Naive thymus-derived CD4-positive, alpha-beta T cell (primary cell): ENCODE measurements at regions not wholly inside any gene's neighbourhood (a gene's known extent, or its start where the extent isn't known, plus 50 kb on each side); places are given as distances from the start of the nearest gene placed in this dataset.

Experiments
- ATAC-seq: fragments of 150-1000 bp; cut with Tn5 transposase; 2 replicates; pipeline ENCODE4 v1.10.0; 2021; ENCODE audit warnings: mild to moderate bottlenecking, moderate library complexity
- CTCF ChIA-PET: fragments of 350-600 bp; sonication (Branson Sonifier 250); formaldehyde crosslinking; loops from one replicate; lab custom pipeline; 2021; ENCODE audit warnings: antibody characterized with exemption; lab: Charles Lee
- POLR2A ChIA-PET: fragments of 350-600 bp; sonication (Branson Sonifier 250); formaldehyde crosslinking; loops from one replicate; lab custom pipeline; 2021; ENCODE audit warnings: antibody characterized with exemption, inconsistent platforms; lab: Charles Lee
- DNase-seq, 9 donors: peaks; one replicate each; pipeline versions ENCODE4 v3.0.0 to v3.0.0-alpha.2; 2020 to 2022; ENCODE audit warnings: mixed read lengths in 1 of 9
- H3K27ac ChIP-seq: one replicate; pipeline ENCODE4 v1.7.0; 2013; ENCODE audit warnings: mild to moderate bottlenecking, low read depth, low read length, moderate library complexity
- H3K27me3 ChIP-seq, 2 donors: one replicate each; pipeline ENCODE4 v1.7.0; 2013; ENCODE audit warnings: low read length in 2 of 2, mild to moderate bottlenecking in 2 of 2, moderate library complexity in 2 of 2; ENCODE audit not compliant: control insufficient read depth in 2 of 2, insufficient read depth in 2 of 2
- H3K36me3 ChIP-seq, 3 experiments: 1 replicate in 2 of 3; 2 replicates in 1 of 3; pipeline ENCODE4 v1.7.0; 2013; ENCODE audit warnings: low read length in 3 of 3, mild to moderate bottlenecking in 3 of 3, moderate library complexity in 1 of 3; ENCODE audit not compliant: insufficient read depth in 3 of 3, control insufficient read depth in 2 of 3
- H3K4me1 ChIP-seq, 2 donors: one replicate each; pipeline ENCODE4 v1.7.0; 2013; ENCODE audit warnings: low read length in 2 of 2, mild to moderate bottlenecking in 2 of 2, moderate library complexity in 1 of 2; ENCODE audit not compliant: control insufficient read depth in 2 of 2, insufficient read depth in 2 of 2
- H3K4me3 ChIP-seq: 2 replicates; pipeline ENCODE4 v1.7.0; 2013; ENCODE audit warnings: mild to moderate bottlenecking, low read length
- H3K9me3 ChIP-seq, 3 experiments: 1 replicate in 2 of 3; 2 replicates in 1 of 3; pipeline ENCODE4 v1.7.0; 2013; ENCODE audit warnings: low read length in 3 of 3; ENCODE audit not compliant: control insufficient read depth in 2 of 3
- H3K27ac Mint-ChIP-seq, 9 donors: one replicate each; pipeline ENCODE4 v1.8.0; 2020 to 2022; ENCODE audit warnings: mixed read lengths in 9 of 9, mild to moderate bottlenecking in 8 of 9, moderate library complexity in 5 of 9, inconsistent platforms in 2 of 9
- H3K27me3 Mint-ChIP-seq, 5 donors: one replicate each; pipeline ENCODE4 v1.8.0; 2021 to 2022; ENCODE audit warnings: mixed read lengths in 5 of 5, mild to moderate bottlenecking in 1 of 5
- H3K36me3 Mint-ChIP-seq, 5 donors: one replicate each; pipeline ENCODE4 v1.8.0; 2020 to 2022; ENCODE audit warnings: mixed read lengths in 5 of 5, mild to moderate bottlenecking in 3 of 5, inconsistent platforms in 1 of 5
- H3K4me1 Mint-ChIP-seq, 7 donors: one replicate each; pipeline ENCODE4 v1.8.0; 2020 to 2022; ENCODE audit warnings: mixed read lengths in 7 of 7, mild to moderate bottlenecking in 3 of 7, inconsistent platforms in 1 of 7
- H3K4me3 Mint-ChIP-seq, 10 donors: one replicate each; pipeline ENCODE4 v1.8.0; 2020 to 2022; ENCODE audit warnings: mild to moderate bottlenecking in 10 of 10, mixed read lengths in 10 of 10, moderate library complexity in 6 of 10, inconsistent platforms in 2 of 10
- H3K9me3 Mint-ChIP-seq, 11 donors: one replicate each; pipeline ENCODE4 v1.8.0; 2020 to 2022; ENCODE audit warnings: mixed read lengths in 11 of 11, mild to moderate bottlenecking in 4 of 11, inconsistent platforms in 1 of 11, moderate library complexity in 1 of 11
- intact Hi-C, 2 donors: fragments of 100-400 bp; cut with micrococcal nuclease; formaldehyde crosslinking; loops; one replicate each; pipeline ENCODE4 v1.15.1; 2023

GRCh38 chrX:147679356-147680005 lies 232.2 kb upstream of the FMR1 start:
- no peak overlapping the region for H3K27ac Mint-ChIP-seq
- intact Hi-C loops: no loop called here
- H3K27me3 ChIP-seq: no peaks in the 10 kb centered on the region
- H3K4me3 Mint-ChIP-seq: no peak overlapping the region
- H3K9me3 ChIP-seq: no peaks in the 10 kb centered on the region
- peaks cover 0 to 7% (median 0%) of the 10 kb centered on the region in 11 donors for H3K9me3 Mint-ChIP-seq
- peaks cover 0 to 2% (median 0%) of the 10 kb centered on the region in 7 donors for H3K4me1 Mint-ChIP-seq
- H3K4me1 ChIP-seq: no peaks in the 10 kb centered on the region
- ATAC-seq: no peak
- no peaks in the 10 kb centered on the region for H3K27me3 Mint-ChIP-seq
- H3K36me3 Mint-ChIP-seq: no peaks in the 10 kb centered on the region
- ChIA-PET CTCF (no interaction called here), POLR2A (no interaction called here)
- no peak overlapping the region for H3K27ac ChIP-seq
- no peaks in the 10 kb centered on the region for H3K36me3 ChIP-seq
- H3K4me3 ChIP-seq: no peak overlapping the region
- DNase-seq: no peak

- no peak overlapping the region for H3K27ac ChIP-seq
- H3K36me3 ChIP-seq: no peaks in the 10 kb centered on the region
- no peaks in the 10 kb centered on the region for H3K9me3 ChIP-seq
- H3K4me3 ChIP-seq: no peak overlapping the region
- no peaks in the 10 kb centered on the region for H3K36me3 Mint-ChIP-seq
- H3K4me1 Mint-ChIP-seq: peaks cover 0 to 2% (median 0%) of the 10 kb centered on the region in 7 donors
- H3K4me1 ChIP-seq: no peaks in the 10 kb centered on the region
- intact Hi-C loops: no loop called here
- H3K9me3 Mint-ChIP-seq: peaks cover 0 to 5% (median 0%) of the 10 kb centered on the region in 11 donors
- no peaks in the 10 kb centered on the region for H3K27me3 ChIP-seq
- ChIA-PET POLR2A (no interaction called here), CTCF (no interaction called here)
- no peak for DNase-seq
- no peak for ATAC-seq
- no peaks in the 10 kb centered on the region for H3K27me3 Mint-ChIP-seq
- no peak overlapping the region for H3K4me3 Mint-ChIP-seq
- no peak overlapping the region for H3K27ac Mint-ChIP-seq
These were observed 231.5 kb upstream of the FMR1 start for GRCh38 chrX:147680251-147680650.

GRCh38 chrX:147693511-147693910 lies 218.2 kb upstream of the FMR1 start:
- DNase-seq: no peak
- Mint-ChIP-seq H3K9me3 (peaks cover 0 to 29% (median 4%) of the 10 kb centered on the region in 11 donors), H3K4me1 (no peaks in the 10 kb centered on the region), H3K27ac (no peak overlapping the region), H3K36me3 (peaks cover 0 to 4% (median 0%) of the 10 kb centered on the region in 5 donors), H3K27me3 (peaks cover 0 to 5% (median 0%) of the 10 kb centered on the region in 5 donors), H3K4me3 (no peak overlapping the region)
- no peaks in the 10 kb centered on the region for H3K27me3 ChIP-seq
- no peaks in the 10 kb centered on the region for H3K4me1 ChIP-seq
- H3K27ac ChIP-seq: no peak overlapping the region
- POLR2A ChIA-PET: no interaction called here
- H3K4me3 ChIP-seq: no peak overlapping the region
- intact Hi-C loops: no loop called here
- no peaks in the 10 kb centered on the region for H3K36me3 ChIP-seq
- no peak for ATAC-seq
- CTCF ChIA-PET: no interaction called here
- no peaks in the 10 kb centered on the region for H3K9me3 ChIP-seq

GRCh38 chrX:147699061-147699460 lies 212.7 kb upstream of the FMR1 start:
- POLR2A ChIA-PET: no interaction called here
- Histone ChIP-seq H3K4me3 (no peak overlapping the region), H3K36me3 (no peaks in the 10 kb centered on the region), H3K27ac (no peak overlapping the region), H3K27me3 (no peaks in the 10 kb centered on the region), H3K9me3 (no peaks in the 10 kb centered on the region), H3K4me1 (no peaks in the 10 kb centered on the region)
- Mint-ChIP-seq H3K27ac (no peak overlapping the region), H3K36me3 (no peaks in the 10 kb centered on the region), H3K4me1 (no peaks in the 10 kb centered on the region), H3K9me3 (peaks cover 0 to 11% (median 2%) of the 10 kb centered on the region in 11 donors), H3K4me3 (no peak overlapping the region), H3K27me3 (peaks cover 0 to 5% (median 0%) of the 10 kb centered on the region in 5 donors)
- CTCF ChIA-PET: no interaction called here
- DNase-seq: no peak
- no peak for ATAC-seq
- intact Hi-C loops: no loop called here

- no peak overlapping the region for H3K4me3 Mint-ChIP-seq
- Histone ChIP-seq H3K36me3 (no peaks in the 10 kb centered on the region), H3K4me3 (no peak overlapping the region), H3K4me1 (no peaks in the 10 kb centered on the region), H3K27me3 (no peaks in the 10 kb centered on the region), H3K9me3 (no peaks in the 10 kb centered on the region), H3K27ac (no peak overlapping the region)
- DNase-seq: no peak
- no peak for ATAC-seq
- POLR2A ChIA-PET: no interaction called here
- no peaks in the 10 kb centered on the region for H3K4me1 Mint-ChIP-seq
- intact Hi-C loops: no loop called here
- no peaks in the 10 kb centered on the region for H3K36me3 Mint-ChIP-seq
- CTCF ChIA-PET: no interaction called here
- no peaks in the 10 kb centered on the region for H3K27me3 Mint-ChIP-seq
- no peaks in the 10 kb centered on the region for H3K9me3 Mint-ChIP-seq
- no peak overlapping the region for H3K27ac Mint-ChIP-seq
These were observed 201.4 kb upstream of the FMR1 start for GRCh38 chrX:147710301-147710700.

GRCh38 chrX:147733369-147733768 lies 178.3 kb upstream of the FMR1 start:
- intact Hi-C loops: no loop called here
- H3K36me3 Mint-ChIP-seq: peaks cover 0 to under 1% (median 0%) of the 10 kb centered on the region in 5 donors
- H3K27ac ChIP-seq: no peak overlapping the region
- ChIA-PET CTCF (no interaction called here), POLR2A (no interaction called here)
- peaks cover 0 to 5% (median 0%) of the 10 kb centered on the region in 5 donors for H3K27me3 Mint-ChIP-seq
- H3K9me3 ChIP-seq: no peaks in the 10 kb centered on the region
- no peaks in the 10 kb centered on the region for H3K36me3 ChIP-seq
- no peaks in the 10 kb centered on the region for H3K4me1 ChIP-seq
- H3K27me3 ChIP-seq: no peaks in the 10 kb centered on the region
- H3K4me3 ChIP-seq: no peak overlapping the region
- no peak for ATAC-seq
- peaks cover 0 to 2% (median 0%) of the 10 kb centered on the region in 11 donors for H3K9me3 Mint-ChIP-seq
- H3K4me3 Mint-ChIP-seq: no peak overlapping the region
- DNase-seq: no peak
- H3K27ac Mint-ChIP-seq: no peak overlapping the region
- H3K4me1 Mint-ChIP-seq: peaks cover 2 to 17% (median 7%) of the 10 kb centered on the region in 7 donors

- Mint-ChIP-seq H3K4me3 (no peak overlapping the region), H3K4me1 (peaks cover 2 to 30% (median 10%) of the 10 kb centered on the region in 7 donors), H3K27ac (no peak overlapping the region), H3K27me3 (peaks cover 0 to 4% (median 0%) of the 10 kb centered on the region in 5 donors), H3K9me3 (peaks cover 0 to 3% (median 0%) of the 10 kb centered on the region in 11 donors), H3K36me3 (peaks cover 0 to 5% (median 0%) of the 10 kb centered on the region in 5 donors)
- DNase-seq (no peak), ATAC-seq (no peak)
- Histone ChIP-seq H3K27ac (no peak overlapping the region), H3K9me3 (no peaks in the 10 kb centered on the region), H3K4me3 (no peak overlapping the region), H3K36me3 (no peaks in the 10 kb centered on the region), H3K4me1 (no peaks in the 10 kb centered on the region), H3K27me3 (no peaks in the 10 kb centered on the region)
- POLR2A ChIA-PET: no interaction called here
- intact Hi-C loops: loop anchor here in 1 of 2 donors (5.0 kb wide), 3 partner anchors 47 to 177 kb away; partner anchors contain the start of gene FMR1
- CTCF ChIA-PET: no interaction called here
These were observed 176.4 kb upstream of the FMR1 start for GRCh38 chrX:147735364-147735763.
